Right cardiac atrium (tissue), 5 donors: ENCODE measurements at regions not wholly inside any gene's neighbourhood (a gene's known extent, or its start where the extent isn't known, plus 50 kb on each side); places are given as distances from the start of the nearest gene placed in this dataset.
A peak's percentile ranks its signal among the peaks of the same experiment; 100 is the strongest.
"Not testable (repeated sequence)": the region's sequence is repeated elsewhere in the genome, so short reads cannot be mapped to it uniquely, and the experiment has no call there.

Experiments
- ATAC-seq, 2 donors: fragments of 200-7000 bp; cut with Tn5 transposase; one replicate each; pipeline versions ENCODE4 v1.8.0 to v1.9.1; 2020; ENCODE audit warnings: moderate library complexity in 2 of 2, mild to moderate bottlenecking in 1 of 2
- DNase-seq, 3 donors: peaks; one replicate each; pipeline ENCODE4 v3.0.0-alpha.2; 2020
- H3K27ac ChIP-seq: one replicate; pipeline ENCODE4 v1.5.1; 2013; ENCODE audit warnings: mild to moderate bottlenecking, low read length, control low read depth, moderate library complexity
- H3K27me3 ChIP-seq: one replicate; pipeline ENCODE4 v1.6.1; 2013; ENCODE audit not compliant: control insufficient read depth, insufficient read depth
- H3K4me1 ChIP-seq: one replicate; pipeline ENCODE4 v1.6.1; 2013; ENCODE audit warnings: low read length; ENCODE audit not compliant: control insufficient read depth, insufficient read depth
- H3K4me3 ChIP-seq: one replicate; pipeline ENCODE4 v1.5.1; 2013; ENCODE audit warnings: low read length, control low read depth
- H3K9me3 ChIP-seq: one replicate; pipeline ENCODE4 v1.6.1; 2013; ENCODE audit warnings: low read length; ENCODE audit not compliant: control insufficient read depth
- WGBS: extraction: QIAGEN DNeasy Blood & Tissue Kit; methylation state at CpG from one replicate; pipeline ENCODE4 v1.1.7; 2013; 5-methylcytosine and 5-hydroxymethylcytosine counted together
- intact Hi-C, 4 donors: fragments of 100-400 bp; cut with DNase I; formaldehyde crosslinking; loops; one replicate each; pipeline versions ENCODE4 v1.11.0 to v1.14.0; 2022 to 2023
- donor health status: healthy with polysubstance abuse.
- donor health status: DM: no; HTN: yes; CAD: no.
- donor health status: DM: no; HTN: no; CAD: no.
- donor health status: DM: no; HTN: yes; CAD: no; lungs with severe emphysema.
- donor health status: DM: yes; HTN: yes; CAD: no.

- WGBS: 56% methylated on average over 7 of the region's 7 CpGs
- no peaks in the 10 kb centered on the region for H3K9me3 ChIP-seq
- H3K4me3 ChIP-seq: no peak overlapping the region
- no peak overlapping the region for H3K27ac ChIP-seq
- intact Hi-C loops: no loop called here
- no peaks in the 10 kb centered on the region for H3K27me3 ChIP-seq
- no peak for ATAC-seq
- DNase-seq: no peak
- H3K4me1 ChIP-seq: no peaks in the 10 kb centered on the region
Measured at GRCh38 chrX:40922307-40922706, 162.9 kb upstream of the USP9X start.

GRCh38 chrX:40926739-40927427 is 158.4 kb upstream of the USP9X start:
- 92% methylated on average over 1 of the region's 1 CpG for WGBS
- ATAC-seq, intact Hi-C loops: not testable (repeated sequence)

DNA sequence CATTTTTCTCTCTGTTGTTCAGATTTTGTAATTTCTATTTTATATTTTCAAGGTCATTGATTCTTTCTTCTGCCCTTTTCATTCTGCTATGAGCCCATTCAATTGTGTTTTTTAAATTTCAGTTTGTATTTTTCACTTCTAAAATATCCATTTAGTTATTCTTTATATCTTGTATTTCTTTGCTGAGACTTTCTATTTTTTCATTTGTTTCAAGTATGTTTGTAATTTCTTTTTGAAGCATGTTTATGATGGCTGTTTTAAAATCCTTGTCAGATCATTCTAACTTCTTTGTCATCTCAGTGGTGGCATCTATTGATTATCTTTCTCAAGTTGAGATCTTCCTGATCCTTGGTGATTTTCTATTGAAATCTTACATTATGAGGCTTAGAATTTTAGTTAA is 157.2 kb upstream of the USP9X start:
- no peak for DNase-seq
- ATAC-seq: no peak
- no peaks in the 10 kb centered on the region for H3K27me3 ChIP-seq
- intact Hi-C loops: no loop called here
- H3K9me3 ChIP-seq: no peaks in the 10 kb centered on the region
- H3K27ac ChIP-seq: no peak overlapping the region
- no peaks in the 10 kb centered on the region for H3K4me1 ChIP-seq
- no peak overlapping the region for H3K4me3 ChIP-seq

More at GRCh38 chrX:40926739-40927427, 158.4 kb upstream of the USP9X start:
- H3K9me3 ChIP-seq, H3K27ac ChIP-seq, DNase-seq, H3K4me3 ChIP-seq, H3K4me1 ChIP-seq, H3K27me3 ChIP-seq: not testable (repeated sequence)

DNA sequence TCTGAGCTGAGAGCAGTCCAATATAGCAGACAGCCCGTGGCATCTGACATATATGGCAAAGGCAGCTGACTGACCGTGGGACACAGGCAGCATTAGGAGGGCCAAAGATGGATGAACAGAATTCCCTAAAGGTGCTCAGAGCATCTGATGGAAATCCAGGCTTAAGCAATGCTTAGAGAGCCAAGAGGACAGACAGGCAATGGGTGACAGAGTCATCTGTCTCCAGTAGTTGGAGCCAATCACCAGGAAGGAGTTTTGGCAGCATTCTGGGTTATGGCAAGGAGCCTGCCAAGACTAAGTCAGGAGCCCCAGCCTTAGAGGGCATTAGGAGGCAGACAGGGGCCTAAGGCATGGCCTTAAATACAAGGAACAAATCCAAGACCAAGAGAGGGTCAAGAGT is 153.3 kb upstream of the USP9X start:
- Histone ChIP-seq H3K4me3 (no peak overlapping the region), H3K27ac (peak overlapping the region; percentile 7), H3K4me1 (no peaks in the 10 kb centered on the region), H3K27me3 (no peaks in the 10 kb centered on the region), H3K9me3 (no peaks in the 10 kb centered on the region)
- ATAC-seq (peak; percentile 41 to 51), DNase-seq (no peak)
- WGBS: 90% methylated on average over 2 of the region's 2 CpGs
- intact Hi-C loops: no loop called here

- no peak for DNase-seq
- intact Hi-C loops: no loop called here
Measured at GRCh38 chrX:40933132-40933705, 152.0 kb upstream of the USP9X start.

DNA sequence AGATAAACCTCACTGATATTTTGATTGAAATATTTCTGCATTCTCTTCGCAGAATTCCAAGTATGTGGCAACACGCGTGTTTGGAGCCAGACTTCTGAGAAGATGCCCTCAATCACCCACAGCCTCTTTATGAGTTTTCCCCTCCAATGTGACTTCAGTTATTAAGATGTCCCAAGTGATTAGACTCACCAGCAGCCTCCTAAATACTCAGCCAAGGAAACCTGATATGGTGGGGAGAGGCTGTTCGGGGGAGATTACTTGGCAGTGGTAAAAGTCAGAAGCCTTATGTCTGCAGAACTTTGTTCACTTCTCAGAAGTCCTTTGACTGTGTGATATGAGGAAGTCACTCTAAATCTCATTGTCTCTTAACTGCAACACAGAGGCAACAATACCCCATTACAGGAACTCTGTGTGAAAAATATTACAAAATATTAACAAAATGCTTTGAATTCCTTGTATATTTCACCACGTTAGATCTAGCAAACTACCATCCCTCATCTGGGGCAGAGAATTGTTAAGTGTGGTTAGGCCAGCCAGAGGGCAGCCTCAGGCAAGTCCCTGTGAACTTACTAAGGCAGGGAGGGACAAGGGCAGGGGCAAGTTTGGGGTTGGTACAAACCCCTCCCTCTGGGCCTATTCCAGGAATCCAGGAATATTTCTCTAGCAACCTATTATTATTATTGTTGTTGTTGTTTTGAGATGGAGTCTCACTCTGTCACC is 151.4 kb upstream of the USP9X start:
- intact Hi-C loops: no loop called here

More at GRCh38 chrX:40933132-40933705, 152.0 kb upstream of the USP9X start:
- Histone ChIP-seq H3K9me3 (no peaks in the 10 kb centered on the region), H3K4me3 (peak overlapping the region; percentile 38), H3K27me3 (no peaks in the 10 kb centered on the region), H3K27ac (no peak overlapping the region), H3K4me1 (no peaks in the 10 kb centered on the region)
- ATAC-seq: peak in 1 of 2 donors; percentile 65
- WGBS: 27% methylated on average over 7 of the region's 7 CpGs

GRCh38 chrX:40936827-40937226 is 148.4 kb upstream of the USP9X start:
- Histone ChIP-seq H3K9me3 (no peaks in the 10 kb centered on the region), H3K4me3 (no peak overlapping the region), H3K4me1 (no peaks in the 10 kb centered on the region), H3K27ac (no peak overlapping the region), H3K27me3 (no peaks in the 10 kb centered on the region)
- ATAC-seq (no peak), DNase-seq (no peak)
- 99% methylated on average over 6 of the region's 6 CpGs for WGBS
- intact Hi-C loops: no loop called here

More for the DNA sequence above, 151.4 kb upstream of the USP9X start:
- Histone ChIP-seq H3K4me1 (no peaks in the 10 kb centered on the region), H3K27ac (peak overlapping the region; percentile 58), H3K4me3 (peak overlapping the region; percentile 38), H3K27me3 (no peaks in the 10 kb centered on the region), H3K9me3 (no peaks in the 10 kb centered on the region)
- peak; percentile 77 to 80 for ATAC-seq
- no peak for DNase-seq
- under 1% methylated on average over 5 of the region's 5 CpGs for WGBS

DNA sequence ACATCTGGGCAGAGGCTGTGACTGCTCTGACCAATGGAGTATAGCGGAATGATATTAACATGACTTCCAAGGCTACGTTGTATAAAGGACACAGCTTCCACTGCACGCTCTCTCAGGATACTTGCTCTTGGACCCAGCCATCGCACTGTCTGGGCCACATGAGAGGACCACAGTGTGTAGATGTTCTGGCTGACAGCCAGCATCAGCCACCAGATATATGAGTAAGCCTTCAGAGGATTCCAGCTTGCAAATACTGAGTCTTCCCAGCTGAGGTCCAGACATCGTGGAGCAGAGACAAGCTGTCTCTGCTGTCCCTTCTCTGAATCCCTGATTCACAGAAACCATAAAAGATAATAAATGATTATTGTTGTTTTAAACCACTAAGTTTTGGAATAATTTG is 146.8 kb upstream of the USP9X start:
- Histone ChIP-seq H3K4me3 (no peak overlapping the region), H3K9me3 (no peaks in the 10 kb centered on the region), H3K4me1 (no peaks in the 10 kb centered on the region), H3K27me3 (no peaks in the 10 kb centered on the region), H3K27ac (no peak overlapping the region)
- intact Hi-C loops: no loop called here
- 68% methylated on average over 5 of the region's 5 CpGs for WGBS
- no peak for ATAC-seq
- no peak for DNase-seq

DNA sequence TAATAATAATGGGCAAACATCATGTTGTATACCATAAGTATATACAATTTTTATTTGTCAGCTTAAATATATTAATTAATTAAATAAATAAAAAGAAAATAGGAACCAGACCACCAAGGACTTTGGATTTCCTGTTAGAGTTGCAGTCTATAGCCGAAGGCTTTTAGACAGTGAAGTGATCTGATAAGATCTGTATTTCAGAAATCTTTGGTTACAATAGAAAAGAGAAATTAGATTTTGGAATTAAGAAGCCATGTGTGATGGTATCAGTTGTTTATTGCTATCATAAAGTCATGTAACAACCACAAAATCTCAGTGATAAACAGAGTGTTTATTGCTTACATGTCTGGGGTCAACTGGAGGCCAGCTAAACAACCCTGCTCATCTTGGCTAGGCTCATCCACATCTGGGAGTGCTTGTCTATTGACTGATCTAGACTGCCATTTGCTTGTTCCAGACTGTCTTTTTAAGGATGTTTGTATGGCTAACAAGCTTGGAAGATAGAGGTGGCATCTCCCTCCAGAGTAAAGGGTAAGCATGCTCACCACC is 142.1 kb upstream of the USP9X start:
- Histone ChIP-seq H3K27ac (no peak overlapping the region), H3K4me1 (no peaks in the 10 kb centered on the region), H3K9me3 (no peaks in the 10 kb centered on the region), H3K4me3 (no peak overlapping the region), H3K27me3 (no peaks in the 10 kb centered on the region)
- intact Hi-C loops: no loop called here
- DNase-seq (no peak), ATAC-seq (no peak)
- 71% methylated on average over 1 of the region's 1 CpG for WGBS

- WGBS: 9% methylated on average over 5 of the region's 5 CpGs
- H3K4me3 ChIP-seq: no peak overlapping the region
- no peaks in the 10 kb centered on the region for H3K27me3 ChIP-seq
- H3K4me1 ChIP-seq: no peaks in the 10 kb centered on the region
- H3K9me3 ChIP-seq: no peaks in the 10 kb centered on the region
- intact Hi-C loops: no loop called here
- no peak overlapping the region for H3K27ac ChIP-seq
- DNase-seq (no peak), ATAC-seq (peak; percentile 82 to 92)
Measured at GRCh38 chrX:40945361-40945713, 139.9 kb upstream of the USP9X start.

- ATAC-seq: peak in 1 of 2 donors; percentile 32
- H3K4me1 ChIP-seq: no peaks in the 10 kb centered on the region
- DNase-seq: no peak
- no peak overlapping the region for H3K27ac ChIP-seq
- intact Hi-C loops: no loop called here
- no peaks in the 10 kb centered on the region for H3K9me3 ChIP-seq
- H3K27me3 ChIP-seq: no peaks in the 10 kb centered on the region
- H3K4me3 ChIP-seq: no peak overlapping the region
- 59% methylated on average over 3 of the region's 3 CpGs for WGBS
Measured at GRCh38 chrX:40947276-40947675, 138.0 kb upstream of the USP9X start.
